Activated naive CD4-positive, alpha-beta T cell treated with anti-CD3 and anti-CD28 coated beads, Interleukin-2, amount 50 U/mL, for 24 hours (primary cell): ENCODE measurements at regions not wholly inside any gene's neighbourhood (a gene's known extent, or its start where the extent isn't known, plus 50 kb on each side); places are given as distances from the start of the nearest gene placed in this dataset.

ENCODE experiments used
- H3K27ac Mint-ChIP-seq: one replicate; pipeline ENCODE4 v1.8.0; 2021; ENCODE audit warnings: mild to moderate bottlenecking, mixed read lengths
- H3K27me3 Mint-ChIP-seq: one replicate; pipeline ENCODE4 v1.8.0; 2021; ENCODE audit warnings: mixed read lengths
- H3K36me3 Mint-ChIP-seq: one replicate; pipeline ENCODE4 v1.8.0; 2021; ENCODE audit warnings: mixed read lengths
- H3K4me1 Mint-ChIP-seq: one replicate; pipeline ENCODE4 v1.8.0; 2021; ENCODE audit warnings: mixed read lengths
- H3K4me3 Mint-ChIP-seq: one replicate; pipeline ENCODE4 v1.8.0; 2021; ENCODE audit warnings: mild to moderate bottlenecking, mixed read lengths
- H3K9me3 Mint-ChIP-seq: one replicate; pipeline ENCODE4 v1.8.0; 2021; ENCODE audit warnings: mixed read lengths

DNA sequence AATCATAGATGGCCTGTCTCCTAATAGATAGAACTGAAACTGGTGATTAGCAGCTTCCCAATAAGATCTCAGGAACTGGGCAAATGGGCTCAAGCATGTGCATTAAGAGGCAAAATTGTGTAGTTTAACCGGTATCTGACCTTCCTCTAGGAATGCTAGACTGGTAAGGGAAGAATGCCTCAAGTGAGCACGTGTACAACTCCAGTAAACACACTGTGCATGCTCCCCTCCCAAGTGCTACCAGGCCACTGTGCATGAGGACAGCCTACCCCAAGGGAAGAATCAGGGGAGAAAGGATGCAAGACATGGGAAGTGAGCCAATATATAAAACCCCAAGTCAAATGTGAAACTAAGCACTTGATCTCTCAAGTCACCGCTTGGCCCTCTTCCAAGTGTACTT lies 1157.4 kb upstream of the CDH18 start:
- no peaks in the 10 kb centered on the region for H3K4me1 Mint-ChIP-seq
- no peaks in the 10 kb centered on the region for H3K36me3 Mint-ChIP-seq
- no peak overlapping the region for H3K27ac Mint-ChIP-seq
- no peaks in the 10 kb centered on the region for H3K27me3 Mint-ChIP-seq
- H3K9me3 Mint-ChIP-seq, result no peaks in the 10 kb centered on the region
- H3K4me3 Mint-ChIP-seq, result no peak overlapping the region

DNA sequence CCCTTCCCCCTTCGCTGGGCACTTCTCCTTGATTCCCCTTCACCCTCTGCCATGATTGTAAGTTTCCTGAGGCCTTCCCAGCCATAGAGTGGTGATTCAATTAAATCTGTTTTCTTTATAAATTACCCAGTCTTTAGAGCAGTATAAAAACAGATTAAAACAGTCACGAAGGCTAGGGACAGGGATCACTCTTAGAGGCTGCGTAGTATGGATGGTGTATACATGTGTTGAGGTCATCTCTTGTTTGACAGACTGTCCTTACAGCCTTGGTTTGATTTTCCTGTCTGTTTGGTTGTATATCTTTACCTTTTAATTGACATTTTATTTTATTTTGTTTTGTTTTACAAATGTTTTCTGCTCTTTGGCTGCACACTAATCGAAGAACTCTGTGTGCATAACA lies 1155.7 kb upstream of the CDH18 start:
- Mint-ChIP-seq H3K9me3 (no peaks in the 10 kb centered on the region), H3K27me3 (no peaks in the 10 kb centered on the region), H3K4me1 (no peaks in the 10 kb centered on the region), H3K36me3 (no peaks in the 10 kb centered on the region), H3K4me3 (no peak overlapping the region), H3K27ac (no peak overlapping the region)

DNA sequence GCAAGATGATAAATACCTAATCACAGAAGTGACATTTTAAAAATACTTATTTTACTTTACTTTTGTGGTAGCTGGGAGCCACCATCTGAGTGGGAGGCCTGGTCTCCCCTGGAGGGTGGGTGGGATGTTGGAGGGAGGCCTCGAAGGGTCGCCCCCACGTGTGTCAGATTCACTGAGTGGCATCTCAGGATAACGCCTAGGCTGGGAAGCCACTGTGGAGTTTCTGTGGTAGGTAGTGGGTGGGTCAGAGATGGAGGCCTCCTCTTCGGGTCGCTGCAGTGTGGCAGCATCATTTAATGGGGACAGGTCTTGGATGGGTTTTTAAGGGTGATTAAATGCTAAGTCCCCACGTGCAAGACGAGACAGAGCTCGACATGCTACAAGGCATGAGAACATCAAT lies 1154.8 kb upstream of the CDH18 start:
- no peaks in the 10 kb centered on the region for H3K4me1 Mint-ChIP-seq
- no peak overlapping the region for H3K27ac Mint-ChIP-seq
- no peaks in the 10 kb centered on the region for H3K36me3 Mint-ChIP-seq
- no peak overlapping the region for H3K4me3 Mint-ChIP-seq
- no peaks in the 10 kb centered on the region for H3K9me3 Mint-ChIP-seq
- H3K27me3 Mint-ChIP-seq, result no peaks in the 10 kb centered on the region

DNA sequence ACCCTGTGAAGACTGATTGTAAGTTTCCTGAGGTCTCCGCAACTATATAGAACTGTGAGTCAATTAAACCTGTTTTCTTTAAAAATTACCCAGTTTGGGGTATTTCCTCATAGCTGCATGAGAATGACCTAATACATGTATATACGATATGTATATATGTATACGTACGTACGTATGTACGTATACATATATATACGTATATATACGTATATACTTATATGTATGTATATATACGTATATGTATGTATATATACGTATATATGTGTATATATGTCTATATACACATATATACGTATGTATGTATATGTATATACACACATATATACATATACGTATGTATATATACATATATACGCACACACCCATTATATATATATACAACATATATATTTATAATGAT lies 1153.0 kb upstream of the CDH18 start:
- Mint-ChIP-seq H3K27ac (no peak overlapping the region), H3K27me3 (no peaks in the 10 kb centered on the region), H3K4me1 (no peaks in the 10 kb centered on the region)

DNA sequence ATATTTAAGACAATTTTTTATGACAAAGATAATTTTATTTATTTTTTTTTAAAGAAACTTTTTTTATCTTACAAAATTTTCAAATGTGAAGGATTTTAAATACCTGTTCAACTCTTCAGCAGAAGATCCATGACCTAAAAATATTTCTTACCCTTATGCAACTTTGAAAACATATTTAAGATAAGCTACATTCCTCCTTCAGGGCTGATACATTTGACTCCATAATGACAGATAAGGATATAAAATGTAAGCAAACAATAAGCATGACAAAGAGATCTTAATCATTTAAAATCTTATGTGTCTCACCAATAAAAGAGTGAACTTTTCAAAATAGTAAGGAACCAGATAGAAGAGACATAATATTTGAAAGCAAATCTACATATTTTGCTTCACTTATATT lies 1138.2 kb upstream of the CDH18 start:
- H3K4me3 Mint-ChIP-seq, result no peak overlapping the region
- H3K36me3 Mint-ChIP-seq, result no peaks in the 10 kb centered on the region
- H3K4me1 Mint-ChIP-seq, result no peaks in the 10 kb centered on the region
- no peaks in the 10 kb centered on the region for H3K9me3 Mint-ChIP-seq
- no peaks in the 10 kb centered on the region for H3K27me3 Mint-ChIP-seq
- H3K27ac Mint-ChIP-seq, result no peak overlapping the region

More for the DNA sequence above, 1153.0 kb upstream of the CDH18 start:
- no peaks in the 10 kb centered on the region for H3K9me3 Mint-ChIP-seq
- no peak overlapping the region for H3K4me3 Mint-ChIP-seq
- no peaks in the 10 kb centered on the region for H3K36me3 Mint-ChIP-seq

DNA sequence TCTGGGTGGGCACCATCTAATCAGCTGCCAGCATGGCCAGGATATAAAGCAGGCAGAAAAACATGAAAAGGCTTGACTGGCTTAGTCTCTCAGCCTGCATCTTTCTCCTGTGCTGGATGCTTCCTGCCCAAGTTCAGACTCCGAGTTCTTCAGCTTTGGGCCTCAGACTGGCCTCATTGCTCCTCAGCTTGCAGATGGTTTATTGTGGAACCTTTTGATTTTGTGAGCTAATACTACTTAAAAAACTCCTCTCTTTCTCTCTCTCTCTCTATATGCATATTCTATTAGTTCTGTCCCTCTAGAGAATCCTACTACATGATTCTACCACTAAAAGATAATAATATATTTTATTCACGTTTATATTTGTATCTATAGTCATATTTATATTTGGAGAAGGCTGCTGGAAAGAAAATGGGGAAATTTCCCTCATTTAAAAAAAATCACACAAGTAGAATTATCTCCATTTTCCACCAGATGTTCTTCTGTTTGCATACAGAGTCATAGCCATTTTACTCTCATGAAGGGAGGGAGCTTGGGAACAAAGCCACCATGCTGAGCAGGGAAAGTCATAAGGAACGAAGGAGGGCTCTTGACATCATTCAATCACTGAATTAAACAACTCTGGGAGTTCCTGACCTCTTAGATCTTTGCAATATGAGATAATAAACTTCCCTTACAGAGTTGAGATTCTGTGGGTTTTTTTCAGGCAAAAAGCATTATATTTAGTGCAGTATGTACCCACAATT lies 1137.4 kb upstream of the CDH18 start:
- H3K36me3 Mint-ChIP-seq, result no peaks in the 10 kb centered on the region
- no peak overlapping the region for H3K4me3 Mint-ChIP-seq
- no peaks in the 10 kb centered on the region for H3K27me3 Mint-ChIP-seq
- no peak overlapping the region for H3K27ac Mint-ChIP-seq
- no peaks in the 10 kb centered on the region for H3K9me3 Mint-ChIP-seq
- no peaks in the 10 kb centered on the region for H3K4me1 Mint-ChIP-seq

DNA sequence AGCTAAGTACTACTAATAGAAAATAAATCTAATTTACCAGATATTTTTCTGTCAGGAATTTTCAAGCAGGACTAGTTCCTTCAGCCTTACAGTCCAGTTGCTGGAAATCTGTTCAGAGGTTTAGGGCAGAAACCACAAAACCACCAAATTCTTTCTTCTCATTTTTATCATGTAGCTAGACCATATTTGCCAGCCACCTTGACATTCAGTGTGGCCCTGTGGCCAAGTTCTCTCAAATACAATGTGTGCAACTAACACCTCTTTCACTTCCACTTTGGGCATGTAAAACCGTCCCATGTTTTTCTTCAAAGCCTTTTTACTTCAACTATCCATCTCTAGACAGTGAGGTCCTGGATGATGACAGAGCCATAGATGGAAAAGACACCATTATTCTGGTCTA lies 1133.2 kb upstream of the CDH18 start:
- Mint-ChIP-seq H3K4me3 (no peak overlapping the region), H3K36me3 (no peaks in the 10 kb centered on the region), H3K9me3 (no peaks in the 10 kb centered on the region), H3K27ac (no peak overlapping the region), H3K4me1 (no peaks in the 10 kb centered on the region), H3K27me3 (no peaks in the 10 kb centered on the region)

DNA sequence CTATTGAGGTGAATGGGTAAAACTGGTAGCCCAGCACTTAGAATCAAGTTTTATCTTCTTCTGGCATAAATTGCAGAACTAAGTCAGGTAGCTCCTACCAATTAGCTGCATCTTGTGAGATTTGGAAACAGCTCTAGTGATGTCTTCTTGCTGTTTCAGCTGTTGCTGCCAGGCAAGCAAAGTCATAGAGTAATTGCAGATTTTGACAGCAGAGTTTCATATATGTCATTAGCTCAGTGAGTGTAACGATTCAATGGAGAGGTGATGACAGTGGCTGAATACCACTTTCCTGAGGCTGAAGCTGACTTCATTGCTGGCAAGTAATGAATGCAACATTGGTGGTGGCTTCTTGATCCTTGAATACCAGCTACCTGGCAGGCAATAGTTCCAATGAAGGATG lies 1109.7 kb upstream of the CDH18 start:
- Mint-ChIP-seq H3K36me3 (no peaks in the 10 kb centered on the region), H3K27ac (no peak overlapping the region), H3K4me3 (no peak overlapping the region), H3K9me3 (no peaks in the 10 kb centered on the region), H3K27me3 (no peaks in the 10 kb centered on the region), H3K4me1 (no peaks in the 10 kb centered on the region)

DNA sequence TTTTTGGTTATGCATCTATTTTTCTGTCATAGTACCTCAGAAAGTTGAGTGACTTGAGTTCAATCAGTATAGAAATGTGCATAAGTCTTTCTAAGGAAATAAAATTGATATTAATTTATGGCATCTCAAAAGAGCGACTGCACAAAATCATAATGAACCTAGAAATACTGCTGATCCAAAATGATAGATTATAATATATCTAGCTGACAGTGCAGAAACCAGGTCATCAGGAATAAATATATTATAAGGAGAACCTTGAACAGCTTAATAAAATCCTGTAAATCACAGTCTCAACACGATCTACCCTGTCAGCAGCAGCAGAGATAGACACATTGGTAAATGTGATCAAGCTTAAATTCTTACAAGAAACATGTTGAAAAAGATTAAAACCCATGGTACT lies 1106.6 kb upstream of the CDH18 start:
- H3K36me3 Mint-ChIP-seq, result no peaks in the 10 kb centered on the region
- no peaks in the 10 kb centered on the region for H3K4me1 Mint-ChIP-seq
- no peak overlapping the region for H3K27ac Mint-ChIP-seq
- H3K27me3 Mint-ChIP-seq, result no peaks in the 10 kb centered on the region
- H3K9me3 Mint-ChIP-seq, result no peaks in the 10 kb centered on the region
- H3K4me3 Mint-ChIP-seq, result no peak overlapping the region

DNA sequence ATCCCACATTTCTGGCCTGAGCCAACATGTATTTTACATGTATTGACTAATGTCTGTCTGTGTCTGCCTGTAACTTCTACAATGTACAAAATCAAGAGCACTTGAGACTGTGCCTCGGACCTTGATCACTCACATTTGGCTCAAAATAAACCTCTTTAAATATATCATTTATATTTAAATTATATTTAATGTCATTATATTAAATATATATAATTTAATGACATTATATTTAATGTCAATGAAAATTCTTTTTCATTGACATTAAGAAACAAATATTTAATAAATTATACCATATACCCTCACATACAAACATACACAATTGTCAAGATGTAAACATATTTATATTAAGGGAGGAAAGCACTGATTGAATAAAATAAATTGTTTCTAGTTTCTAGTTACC lies 1099.8 kb upstream of the CDH18 start:
- Mint-ChIP-seq H3K27me3 (no peaks in the 10 kb centered on the region), H3K27ac (no peak overlapping the region)

DNA sequence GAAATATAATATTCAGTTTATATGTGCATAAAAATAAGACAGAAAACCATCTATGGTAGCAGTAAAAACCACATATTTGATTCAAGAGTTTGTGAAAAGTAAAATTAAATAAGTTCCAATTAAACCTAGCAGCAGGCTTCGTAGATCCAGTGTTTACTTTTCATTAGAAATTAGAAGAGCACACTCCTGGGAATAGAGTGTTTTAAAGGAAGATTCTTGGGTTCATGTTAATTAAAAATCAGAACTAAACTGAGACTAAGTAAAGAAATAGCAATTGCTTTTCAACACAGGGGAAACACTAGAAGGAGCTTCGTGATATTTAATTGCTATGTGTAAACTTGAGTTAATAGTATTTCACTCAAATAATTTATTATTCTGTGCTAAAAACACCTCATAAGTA lies 1097.8 kb upstream of the CDH18 start:
- Mint-ChIP-seq H3K4me1 (no peaks in the 10 kb centered on the region), H3K4me3 (no peak overlapping the region), H3K27me3 (no peaks in the 10 kb centered on the region), H3K36me3 (no peaks in the 10 kb centered on the region), H3K9me3 (peaks cover 21% of the 10 kb centered on the region), H3K27ac (no peak overlapping the region)

More for the DNA sequence above, 1099.8 kb upstream of the CDH18 start:
- Mint-ChIP-seq H3K9me3 (peaks cover 21% of the 10 kb centered on the region), H3K36me3 (no peaks in the 10 kb centered on the region), H3K4me3 (no peak overlapping the region), H3K4me1 (no peaks in the 10 kb centered on the region)

DNA sequence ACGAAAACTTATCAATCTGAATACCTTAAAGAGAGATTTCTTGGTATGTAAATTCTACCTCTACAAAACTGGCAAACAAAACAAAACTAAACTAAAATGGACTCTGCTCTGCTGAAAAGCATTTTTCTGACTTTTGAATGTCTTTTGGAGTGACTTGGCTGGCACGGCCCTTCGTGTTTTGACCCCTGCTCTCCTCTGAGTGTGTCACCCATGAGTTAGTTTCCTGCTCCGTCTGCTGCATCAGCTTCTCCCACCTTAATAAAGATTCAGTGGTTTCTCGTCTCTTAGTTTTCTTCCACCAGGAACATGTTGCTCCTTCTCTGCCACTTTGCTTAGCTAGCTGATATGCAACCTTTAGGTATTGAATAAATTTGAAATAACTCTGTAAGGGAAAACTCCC lies 1084.0 kb upstream of the CDH18 start:
- Mint-ChIP-seq H3K27ac (no peak overlapping the region), H3K36me3 (no peaks in the 10 kb centered on the region), H3K4me3 (no peak overlapping the region), H3K9me3 (no peaks in the 10 kb centered on the region), H3K4me1 (no peaks in the 10 kb centered on the region), H3K27me3 (no peaks in the 10 kb centered on the region)

DNA sequence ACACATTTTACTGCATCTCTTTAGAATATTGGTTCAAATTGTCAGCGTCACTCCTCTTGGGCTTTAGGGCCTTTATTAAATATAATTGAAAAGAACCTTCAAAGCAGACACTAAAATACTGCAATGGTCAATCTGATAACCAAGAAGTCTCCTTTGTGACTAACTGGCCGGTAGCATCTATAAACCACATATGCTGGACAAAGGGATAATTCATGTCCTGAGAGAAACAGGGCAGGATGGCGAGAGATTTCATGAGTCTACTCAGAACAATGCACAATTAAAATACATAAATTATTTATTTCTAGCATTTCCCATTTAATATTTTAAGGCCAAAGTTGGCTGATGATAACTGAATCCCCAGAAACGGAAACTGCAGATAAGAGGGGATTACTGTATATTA lies 1083.4 kb upstream of the CDH18 start:
- Mint-ChIP-seq H3K27ac (no peak overlapping the region), H3K9me3 (no peaks in the 10 kb centered on the region), H3K27me3 (no peaks in the 10 kb centered on the region), H3K4me1 (no peaks in the 10 kb centered on the region), H3K4me3 (no peak overlapping the region), H3K36me3 (no peaks in the 10 kb centered on the region)

DNA sequence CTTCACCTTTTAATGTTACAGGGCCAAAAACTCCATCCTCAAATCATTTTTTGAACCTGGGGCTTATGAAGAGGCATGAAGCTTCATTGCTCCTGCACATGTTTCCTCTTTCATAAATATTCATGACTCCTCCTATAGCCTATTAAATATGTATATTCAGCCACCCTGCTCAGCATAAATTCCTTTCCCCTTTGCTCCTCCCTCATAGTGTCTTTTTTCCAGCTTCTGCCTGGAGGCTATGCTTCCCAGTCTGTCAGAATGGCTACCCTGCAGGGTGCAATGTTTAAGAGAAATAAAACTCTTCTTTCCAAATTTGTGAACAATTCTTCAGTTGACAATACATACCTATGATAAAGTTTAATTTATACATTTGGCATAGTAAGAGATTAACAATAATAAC lies 1082.9 kb upstream of the CDH18 start:
- Mint-ChIP-seq H3K9me3 (no peaks in the 10 kb centered on the region), H3K4me1 (no peaks in the 10 kb centered on the region), H3K27me3 (no peaks in the 10 kb centered on the region), H3K4me3 (no peak overlapping the region), H3K36me3 (no peaks in the 10 kb centered on the region), H3K27ac (no peak overlapping the region)

DNA sequence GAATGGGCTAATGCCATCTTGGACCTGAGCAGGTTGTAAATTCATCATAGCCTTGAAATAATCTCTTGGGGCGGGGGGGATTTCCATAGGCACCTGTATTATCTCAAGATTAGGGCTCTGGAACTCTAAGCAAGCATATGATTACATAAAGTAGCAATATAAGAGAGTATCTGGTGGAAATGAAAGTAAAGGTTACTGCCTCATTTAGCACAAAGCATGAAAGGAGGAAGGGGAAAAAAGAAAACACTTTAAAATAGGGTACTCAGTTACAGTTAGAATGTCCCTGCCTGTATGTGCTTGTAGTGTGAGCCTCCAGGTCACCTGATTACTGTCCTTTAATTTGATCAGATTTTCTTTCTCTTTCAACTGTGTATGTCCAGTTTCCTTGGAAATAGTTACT lies 1079.7 kb upstream of the CDH18 start:
- H3K27ac Mint-ChIP-seq, result no peak overlapping the region
- no peak overlapping the region for H3K4me3 Mint-ChIP-seq
- no peaks in the 10 kb centered on the region for H3K36me3 Mint-ChIP-seq
- H3K27me3 Mint-ChIP-seq, result no peaks in the 10 kb centered on the region
- no peaks in the 10 kb centered on the region for H3K4me1 Mint-ChIP-seq
- no peaks in the 10 kb centered on the region for H3K9me3 Mint-ChIP-seq

DNA sequence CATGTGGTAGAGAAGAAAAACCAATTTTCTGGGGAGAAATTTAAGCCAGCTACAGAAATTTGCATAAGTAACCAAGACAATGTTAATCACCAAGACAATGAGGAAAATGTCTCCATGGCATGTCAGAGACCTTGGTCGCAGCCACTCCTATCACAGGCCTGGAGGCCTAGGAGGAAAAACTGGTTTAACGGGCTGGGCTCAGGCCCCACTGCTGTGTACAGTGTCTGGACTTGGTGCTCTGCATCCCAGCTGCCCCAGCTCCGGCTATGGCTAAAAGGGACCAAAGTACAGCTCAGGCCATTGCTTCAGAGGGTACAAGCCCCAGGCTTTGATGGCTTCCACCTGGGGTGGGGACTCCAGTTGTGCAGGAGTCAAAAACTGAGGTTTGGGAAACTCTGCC lies 1075.1 kb upstream of the CDH18 start:
- H3K4me3 Mint-ChIP-seq, result no peak overlapping the region
- no peaks in the 10 kb centered on the region for H3K36me3 Mint-ChIP-seq
- no peaks in the 10 kb centered on the region for H3K4me1 Mint-ChIP-seq
- H3K27me3 Mint-ChIP-seq, result no peaks in the 10 kb centered on the region
- H3K27ac Mint-ChIP-seq, result no peak overlapping the region
- H3K9me3 Mint-ChIP-seq, result peaks cover 5% of the 10 kb centered on the region

DNA sequence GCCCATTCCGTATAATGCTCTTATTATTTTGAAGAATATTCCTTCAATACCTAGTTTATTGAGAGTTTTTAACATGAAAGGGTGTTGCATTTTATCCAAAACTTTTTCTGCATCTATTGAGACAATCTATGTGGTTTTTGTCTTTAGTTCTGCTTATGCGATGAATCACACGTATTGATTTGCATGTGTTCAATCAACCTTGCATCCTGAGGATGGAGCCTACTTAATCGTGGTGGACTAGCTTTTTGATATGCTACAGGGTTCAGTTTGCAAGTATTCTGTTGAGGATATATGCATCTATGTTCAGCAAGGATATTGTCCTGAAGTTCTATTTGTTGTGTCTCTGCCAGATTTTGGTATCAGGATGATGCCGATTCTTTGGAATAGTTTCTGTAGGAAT lies 1070.3 kb upstream of the CDH18 start:
- Mint-ChIP-seq H3K4me1 (no peaks in the 10 kb centered on the region), H3K27me3 (no peaks in the 10 kb centered on the region), H3K36me3 (no peaks in the 10 kb centered on the region)

More for the DNA sequence above, 1070.3 kb upstream of the CDH18 start:
- H3K4me3 Mint-ChIP-seq, result no peak overlapping the region
- peaks cover 9% of the 10 kb centered on the region for H3K9me3 Mint-ChIP-seq
- H3K27ac Mint-ChIP-seq, result no peak overlapping the region
